ENCODE measurements at regions not wholly inside any gene's neighbourhood (a gene's known extent, or its start where the extent isn't known, plus 50 kb on each side); places are given as distances from the start of the nearest gene placed in this dataset.
A peak's percentile ranks its signal among the peaks of the same experiment; 100 is the strongest.

GRCh38 chr6:167424060-167424673 is 99.3 kb downstream of the TTLL2 start (continued):
- TF ChIP-seq TMF1 (CRISPR knock-in tag; IDR thresholded peaks at IDR 0.05; ENCODE audit: low read depth) (0 out of 2 replicates have a peak, but pooled peaks have one; percentile 60), ZNF276 (CRISPR knock-in tag; IDR thresholded peaks at IDR 0.05; ENCODE audit: low read depth) (no peak), ZNF234 (CRISPR knock-in tag; conservative IDR thresholded peaks at IDR 0.05) (no peak), SOX6 (IDR thresholded peaks at IDR 0.05) (no peak), SOX6 (CRISPR knock-in tag; IDR thresholded peaks at IDR 0.05) (peak; percentile 74), PLSCR1 (CRISPR knock-in tag; IDR thresholded peaks at IDR 0.05; ENCODE audit: borderline replicate concordance) (no peak), ARHGAP35 (CRISPR knock-in tag; IDR thresholded peaks at IDR 0.05; ENCODE audit: borderline replicate concordance) (no peak), TOE1 (CRISPR knock-in tag; IDR thresholded peaks at IDR 0.05) (no peak), SIN3B (IDR thresholded peaks at IDR 0.05; ENCODE audit: low read length) (no peak), ZBTB10 (CRISPR knock-in tag; IDR thresholded peaks at IDR 0.05; ENCODE audit: borderline replicate concordance) (no peak), ZBTB44 (CRISPR knock-in tag; IDR thresholded peaks at IDR 0.05) (no peak), TBL1XR1 (IDR thresholded peaks at IDR 0.05; ENCODE audit: borderline replicate concordance, low read length, partially characterized antibody) (peak; percentile 37), ZNF33A (CRISPR knock-in tag; IDR thresholded peaks at IDR 0.05; ENCODE audit: borderline replicate concordance) (no peak), JUND (CRISPR knock-in tag; IDR thresholded peaks at IDR 0.05) (no peak), CBFB (CRISPR knock-in tag; IDR thresholded peaks at IDR 0.05) (no peak), HDAC6 (IDR thresholded peaks at IDR 0.05; ENCODE audit: low read depth, low read length) (no peak), NFAT5 (CRISPR knock-in tag; IDR thresholded peaks at IDR 0.05) (no peak), ZNF75D (CRISPR knock-in tag; IDR thresholded peaks at IDR 0.05; ENCODE audit: borderline replicate concordance) (no peak)
